Kidney epithelial cell (primary cell): ENCODE measurements at regions not wholly inside any gene's neighbourhood (a gene's known extent, or its start where the extent isn't known, plus 50 kb on each side); places are given as distances from the start of the nearest gene placed in this dataset.

ENCODE experiments used
- DNase-seq: peaks from one replicate; pipeline ENCODE4 v3.0.0-alpha.2; 2010; ENCODE audit warnings: low read depth
- H3K27me3 ChIP-seq: 2 replicates; pipeline ENCODE4 v1.6.0; 2011; ENCODE audit warnings: low read length; ENCODE audit not compliant: control insufficient read depth, insufficient read depth
- H3K36me3 ChIP-seq: 2 replicates; pipeline ENCODE4 v1.5.1; 2011; ENCODE audit warnings: low read length; ENCODE audit not compliant: control insufficient read depth, insufficient read depth
- H3K4me3 ChIP-seq: 2 replicates; pipeline ENCODE4 v1.5.1; 2011; ENCODE audit warnings: low read depth, mild to moderate bottlenecking, control low read depth, low read length
- TF ChIP-seq, protein P1 (sequence below): IDR thresholded peaks from 2 replicates; pipeline ENCODE4 v1.5.1; 2011; ENCODE audit warnings: mild to moderate bottlenecking, moderate library complexity, low read length, control low read depth, inconsistent platforms; ENCODE audit not compliant: insufficient read depth, poor library complexity, severe bottlenecking

DNA sequence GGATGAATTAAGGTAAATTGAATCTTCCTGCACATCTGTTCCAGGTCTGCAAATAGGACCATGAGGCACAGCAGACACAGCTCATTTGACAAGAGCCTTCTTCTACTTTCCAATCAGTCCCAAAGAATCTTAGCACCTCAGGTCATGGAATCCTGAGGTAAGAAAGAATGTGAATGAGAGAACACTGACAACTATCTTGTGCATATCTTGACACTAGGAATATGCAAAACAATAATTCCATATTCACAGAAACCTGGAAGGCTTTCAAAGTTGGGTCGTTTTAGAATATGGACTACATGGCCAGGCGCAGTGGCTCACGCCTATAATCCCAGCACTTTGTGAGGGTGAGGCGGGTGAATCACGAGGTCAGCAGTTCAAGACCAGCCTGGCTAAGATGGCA, 1009.4 kb upstream of the GOT2 start:
- DNase-seq = no peak
- Histone ChIP-seq H3K36me3 (no peaks in the 10 kb centered on the region), H3K27me3 (no peaks in the 10 kb centered on the region), H3K4me3 (no peak overlapping the region)
- TF ChIP-seq, protein P1, sequence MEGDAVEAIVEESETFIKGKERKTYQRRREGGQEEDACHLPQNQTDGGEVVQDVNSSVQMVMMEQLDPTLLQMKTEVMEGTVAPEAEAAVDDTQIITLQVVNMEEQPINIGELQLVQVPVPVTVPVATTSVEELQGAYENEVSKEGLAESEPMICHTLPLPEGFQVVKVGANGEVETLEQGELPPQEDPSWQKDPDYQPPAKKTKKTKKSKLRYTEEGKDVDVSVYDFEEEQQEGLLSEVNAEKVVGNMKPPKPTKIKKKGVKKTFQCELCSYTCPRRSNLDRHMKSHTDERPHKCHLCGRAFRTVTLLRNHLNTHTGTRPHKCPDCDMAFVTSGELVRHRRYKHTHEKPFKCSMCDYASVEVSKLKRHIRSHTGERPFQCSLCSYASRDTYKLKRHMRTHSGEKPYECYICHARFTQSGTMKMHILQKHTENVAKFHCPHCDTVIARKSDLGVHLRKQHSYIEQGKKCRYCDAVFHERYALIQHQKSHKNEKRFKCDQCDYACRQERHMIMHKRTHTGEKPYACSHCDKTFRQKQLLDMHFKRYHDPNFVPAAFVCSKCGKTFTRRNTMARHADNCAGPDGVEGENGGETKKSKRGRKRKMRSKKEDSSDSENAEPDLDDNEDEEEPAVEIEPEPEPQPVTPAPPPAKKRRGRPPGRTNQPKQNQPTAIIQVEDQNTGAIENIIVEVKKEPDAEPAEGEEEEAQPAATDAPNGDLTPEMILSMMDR = no peak

DNA sequence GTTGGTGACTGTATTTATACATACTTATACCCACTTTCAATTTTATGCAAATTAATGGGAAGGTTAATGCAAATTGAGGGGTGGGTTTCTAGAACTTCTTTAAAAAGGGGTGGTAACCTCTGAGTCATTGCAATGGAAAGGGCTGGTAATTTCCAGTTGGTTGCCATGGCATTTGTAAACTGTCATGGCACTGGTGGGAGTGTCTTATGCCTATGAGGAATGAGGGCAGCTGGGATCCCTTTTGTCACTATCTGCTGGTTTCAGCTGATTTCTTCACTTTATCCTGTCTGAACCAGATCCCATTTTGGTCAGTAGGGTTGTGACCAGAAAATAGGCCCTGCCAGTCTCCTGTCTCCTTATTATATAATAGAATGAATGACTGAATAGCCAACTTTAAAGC, 1006.7 kb upstream of the GOT2 start:
- no peak for DNase-seq
- Histone ChIP-seq H3K36me3 (no peaks in the 10 kb centered on the region), H3K4me3 (no peak overlapping the region), H3K27me3 (no peaks in the 10 kb centered on the region)
- TF ChIP-seq, protein P1 = no peak

DNA sequence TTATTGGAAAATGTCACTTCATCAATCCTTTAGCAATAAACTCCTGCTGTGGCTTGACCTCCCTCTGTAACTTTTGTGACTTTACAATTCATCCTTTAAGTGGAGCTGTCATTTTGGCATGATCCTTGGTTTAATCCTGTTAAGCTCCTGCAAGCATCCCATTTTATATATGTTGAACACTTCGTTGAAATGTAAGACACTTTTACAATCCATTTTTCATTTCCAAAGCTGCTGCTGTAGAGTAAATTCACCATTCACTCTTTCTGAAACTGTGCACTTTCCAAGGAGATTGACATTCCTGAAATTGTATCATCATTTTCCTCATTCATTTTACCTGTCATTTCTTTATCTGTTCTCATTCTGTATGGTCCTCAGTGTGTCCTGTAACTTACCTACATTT, 1003.2 kb upstream of the GOT2 start:
- Histone ChIP-seq H3K4me3 (no peak overlapping the region), H3K36me3 (no peaks in the 10 kb centered on the region), H3K27me3 (no peaks in the 10 kb centered on the region)
- DNase-seq = no peak
- TF ChIP-seq, protein P1 = no peak

DNA sequence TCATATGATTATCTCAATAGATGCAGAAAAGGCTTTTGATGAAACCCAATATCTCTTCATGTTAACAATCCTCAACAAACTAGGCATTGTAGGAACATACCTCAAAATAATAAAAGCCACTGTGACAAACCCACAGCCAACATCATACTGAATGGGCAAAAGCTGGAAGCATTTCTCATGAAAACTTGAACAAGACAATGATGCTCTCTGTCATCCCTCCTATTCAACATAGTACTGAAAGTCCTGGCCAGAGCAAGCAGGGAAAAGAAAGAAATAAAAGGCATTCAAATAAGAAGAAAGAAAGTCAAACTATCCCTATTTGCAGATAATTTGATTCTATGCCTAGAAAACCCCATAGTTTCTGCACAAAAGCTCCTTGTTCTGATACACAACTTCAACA, 999.2 kb upstream of the GOT2 start:
- TF ChIP-seq, protein P1 = no peak
- Histone ChIP-seq H3K27me3 (no peaks in the 10 kb centered on the region), H3K36me3 (no peaks in the 10 kb centered on the region), H3K4me3 (no peak overlapping the region)
- no peak for DNase-seq

DNA sequence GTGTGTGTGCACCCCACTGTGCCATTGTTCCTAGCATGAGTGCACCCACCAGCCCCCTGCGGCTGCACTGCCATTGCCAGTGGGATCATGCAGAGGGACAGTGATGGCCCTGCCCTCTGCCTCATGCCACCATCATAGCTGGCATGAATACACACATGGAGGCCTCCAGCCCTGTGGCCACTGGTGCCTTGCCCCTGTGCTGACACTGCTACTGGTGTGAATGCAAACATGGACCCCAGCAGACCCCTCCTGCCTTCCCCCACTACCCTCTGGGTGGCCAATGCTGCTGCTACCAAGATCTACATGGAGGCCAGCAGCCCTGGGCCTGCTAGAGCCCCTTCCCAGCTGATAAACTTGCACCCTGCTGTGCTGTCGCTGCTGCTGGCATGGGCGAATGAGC, 995.5 kb upstream of the GOT2 start:
- no peak for DNase-seq
- TF ChIP-seq, protein P1 = no peak
- H3K4me3 ChIP-seq = no peak overlapping the region
- no peaks in the 10 kb centered on the region for H3K36me3 ChIP-seq
- H3K27me3 ChIP-seq = no peaks in the 10 kb centered on the region

DNA sequence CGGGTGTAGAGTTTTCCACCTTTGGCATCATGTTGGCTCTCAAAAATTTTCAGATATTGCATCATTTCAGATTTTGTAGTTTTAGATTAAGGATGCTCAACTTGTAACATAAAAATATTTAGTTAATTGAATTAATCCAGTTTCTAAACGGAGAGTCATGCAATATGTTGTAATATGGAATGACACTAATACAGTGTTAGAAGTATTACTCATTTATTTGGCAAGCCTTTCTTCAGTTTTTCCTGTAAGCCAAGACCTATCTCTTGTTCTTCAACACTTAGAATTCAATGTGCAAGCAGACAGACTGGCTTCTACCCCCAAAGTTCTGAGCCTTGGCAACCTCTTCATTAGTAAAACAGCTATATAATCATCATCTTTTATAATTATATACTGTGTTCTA, 985.0 kb upstream of the GOT2 start:
- Histone ChIP-seq H3K4me3 (no peak overlapping the region), H3K36me3 (no peaks in the 10 kb centered on the region), H3K27me3 (no peaks in the 10 kb centered on the region)
- no peak for DNase-seq
- TF ChIP-seq, protein P1 = no peak
